NAMALWA (cell line): ENCODE measurements at regions not wholly inside any gene's neighbourhood (a gene's known extent, or its start where the extent isn't known, plus 50 kb on each side); places are given as distances from the start of the nearest gene placed in this dataset.
"Not testable (repeated sequence)": the region's sequence is repeated elsewhere in the genome, so short reads cannot be mapped to it uniquely, and the experiment has no call there.

ENCODE experiments used
- DNase-seq: peaks from one replicate; pipeline ENCODE4 v3.0.0-alpha.2; 2015; ENCODE audit warnings: low spot score

DNA sequence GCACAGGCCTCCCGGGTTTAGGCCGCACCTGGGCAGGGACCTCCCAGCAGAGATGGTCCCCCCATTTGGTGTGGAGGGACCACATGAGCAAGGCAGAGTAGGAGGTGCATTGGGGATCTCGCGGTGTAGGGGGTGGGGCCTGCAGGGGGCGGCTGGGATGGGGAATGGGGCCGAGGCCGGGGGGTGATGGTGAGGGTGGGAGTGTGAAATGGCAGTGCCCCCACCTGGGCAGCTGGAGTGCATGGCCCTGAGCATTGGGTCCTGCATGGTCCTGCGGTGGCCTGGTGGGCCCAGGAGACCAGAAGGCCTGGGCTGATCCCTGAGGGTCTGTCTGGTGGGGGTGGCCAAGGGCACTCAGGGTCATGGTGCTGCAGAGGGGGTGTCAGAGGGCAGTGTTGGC is 111.8 kb downstream of the KIF26A start:
- no peak for DNase-seq

DNA sequence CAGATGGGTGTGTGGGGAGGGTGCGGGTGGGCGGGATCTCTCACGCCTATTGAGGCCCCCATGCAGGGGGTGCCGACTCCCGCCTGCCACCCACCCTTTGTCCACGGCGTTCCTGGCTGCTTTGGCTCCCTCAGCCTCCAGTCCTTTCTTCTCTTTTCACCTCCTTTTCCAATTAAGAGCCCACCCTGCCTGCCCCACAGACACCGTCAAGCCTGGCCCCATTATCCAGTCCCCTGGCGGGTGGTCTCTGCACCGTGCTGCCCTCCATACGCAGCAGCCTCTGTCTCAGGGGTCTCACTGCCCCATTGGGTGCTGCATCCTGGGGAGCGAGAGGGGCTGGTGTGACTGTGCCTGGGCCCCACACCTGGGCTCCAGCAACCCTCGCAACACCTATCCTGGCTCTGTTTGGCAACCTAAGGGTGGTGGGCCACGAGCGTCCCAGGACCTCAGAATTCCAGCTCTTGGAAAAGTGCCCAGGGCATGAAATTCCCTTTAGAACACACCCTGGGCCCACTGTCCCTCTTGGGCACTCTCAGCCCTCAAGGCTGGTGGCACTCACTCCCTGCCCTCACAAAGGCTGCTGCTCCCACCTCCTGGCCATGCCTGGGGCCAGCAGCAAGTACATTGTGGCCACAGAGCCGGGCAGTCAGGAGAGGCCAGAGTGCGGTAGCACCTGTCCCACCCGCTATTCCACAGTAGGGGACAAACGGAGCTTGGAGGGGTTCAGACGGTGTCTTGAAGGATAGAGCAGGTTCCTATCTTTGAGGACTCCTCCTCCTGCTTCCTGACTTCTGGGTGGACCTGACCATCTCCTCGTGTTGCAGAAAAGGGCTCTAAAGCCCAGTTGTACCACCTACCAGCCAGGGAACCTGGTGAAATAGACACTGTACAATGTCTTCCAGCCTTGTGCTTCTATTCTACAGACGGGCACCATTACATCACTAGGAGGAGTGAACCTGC is 114.1 kb downstream of the KIF26A start:
- no peak for DNase-seq

GRCh38 chr14:104253223-104253822 is 114.9 kb downstream of the KIF26A start:
- DNase-seq, result no peak

DNA sequence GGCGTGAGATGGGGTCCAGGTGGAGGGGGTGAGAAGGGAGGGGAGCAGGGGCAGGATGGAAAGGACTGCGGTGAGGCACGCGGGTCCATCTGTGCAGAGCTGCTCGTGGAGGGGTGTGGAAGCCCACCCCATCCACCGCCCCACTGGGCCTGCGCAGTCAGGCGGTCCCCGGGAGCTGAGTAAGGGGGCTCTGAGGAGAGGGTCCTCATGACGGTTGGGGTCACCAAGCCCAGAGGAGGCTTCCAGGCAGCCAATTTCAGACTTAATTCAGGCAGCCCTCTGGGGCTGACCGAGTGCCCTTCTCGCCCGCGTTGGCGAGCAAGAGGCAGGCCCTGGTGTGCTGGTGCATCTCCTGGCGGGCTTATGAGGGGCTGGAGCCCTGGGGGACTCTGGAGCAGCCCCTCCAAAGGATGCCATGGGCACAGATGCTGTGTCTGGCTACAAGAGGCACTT is 115.5 kb downstream of the KIF26A start:
- DNase-seq, result no peak

DNA sequence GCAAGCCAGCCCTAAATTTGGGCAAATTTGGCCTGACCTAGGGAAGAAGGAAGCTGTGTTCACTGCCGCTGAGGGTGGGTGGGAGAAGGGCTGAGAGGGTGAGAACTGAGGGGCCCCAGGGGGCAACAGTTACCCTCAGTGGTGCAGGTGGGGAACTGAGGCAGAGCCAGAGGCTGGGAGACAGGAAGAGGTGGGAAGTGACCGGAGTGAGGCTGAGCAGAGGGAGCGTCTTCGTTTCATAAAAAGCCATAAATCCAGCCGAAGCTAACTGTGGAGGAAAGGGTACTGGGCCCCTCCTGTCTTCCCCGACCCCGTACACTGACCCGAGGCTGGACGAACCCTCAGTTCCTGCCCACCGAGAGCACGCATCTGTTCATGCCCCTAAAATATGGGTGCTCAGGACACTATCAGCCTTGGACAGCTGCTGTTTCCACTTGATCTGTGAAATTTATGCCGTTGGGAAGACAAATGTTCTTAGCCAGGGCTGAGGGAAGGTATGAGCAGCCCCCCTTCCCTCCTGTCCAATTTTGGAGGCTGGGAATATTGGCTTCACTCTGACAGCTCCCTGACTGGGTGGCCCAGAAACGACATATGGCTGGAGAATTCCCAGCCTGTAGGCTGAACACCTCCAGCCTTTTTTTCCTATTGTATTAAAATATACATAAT is 116.5 kb downstream of the KIF26A start:
- DNase-seq, result no peak

- no peak for DNase-seq
These were observed 117.6 kb downstream of the KIF26A start for GRCh38 chr14:104256025-104256424.

GRCh38 chr14:104262515-104263514 is 124.4 kb downstream of the KIF26A start:
- DNase-seq, result no peak

DNA sequence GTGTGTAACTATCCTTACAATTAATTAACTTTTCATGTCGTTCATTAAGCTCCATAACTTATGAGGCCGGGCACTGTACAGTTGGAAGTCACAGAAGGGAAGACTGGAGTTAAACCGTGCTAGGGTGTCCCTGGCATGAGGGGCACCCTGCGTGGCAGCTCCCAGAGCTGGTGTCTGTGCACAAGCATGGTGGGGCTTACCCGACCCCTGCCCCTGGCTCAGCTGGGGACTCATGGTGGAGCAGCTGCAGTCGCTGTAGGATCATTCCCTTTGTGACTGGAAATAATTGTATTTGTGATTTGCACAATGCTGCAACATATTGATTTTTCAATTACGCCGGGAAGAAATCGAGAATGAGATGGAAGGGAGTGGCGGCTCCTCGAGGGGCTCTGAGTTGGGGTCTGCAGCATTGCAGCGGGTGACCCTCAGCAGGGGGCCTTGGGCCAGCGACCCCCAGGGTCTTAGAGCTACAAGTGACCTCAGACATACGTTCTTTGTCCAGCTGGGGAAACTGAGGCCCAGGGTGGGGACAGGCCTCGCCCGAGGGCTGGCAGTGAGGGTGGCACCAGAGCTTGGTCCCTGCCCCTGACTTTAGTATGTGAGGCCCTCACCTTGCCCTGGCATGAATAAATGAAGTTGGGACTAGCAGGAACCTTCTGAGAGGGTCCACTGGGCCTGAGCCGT is 125.4 kb downstream of the KIF26A start:
- DNase-seq, result no peak

DNA sequence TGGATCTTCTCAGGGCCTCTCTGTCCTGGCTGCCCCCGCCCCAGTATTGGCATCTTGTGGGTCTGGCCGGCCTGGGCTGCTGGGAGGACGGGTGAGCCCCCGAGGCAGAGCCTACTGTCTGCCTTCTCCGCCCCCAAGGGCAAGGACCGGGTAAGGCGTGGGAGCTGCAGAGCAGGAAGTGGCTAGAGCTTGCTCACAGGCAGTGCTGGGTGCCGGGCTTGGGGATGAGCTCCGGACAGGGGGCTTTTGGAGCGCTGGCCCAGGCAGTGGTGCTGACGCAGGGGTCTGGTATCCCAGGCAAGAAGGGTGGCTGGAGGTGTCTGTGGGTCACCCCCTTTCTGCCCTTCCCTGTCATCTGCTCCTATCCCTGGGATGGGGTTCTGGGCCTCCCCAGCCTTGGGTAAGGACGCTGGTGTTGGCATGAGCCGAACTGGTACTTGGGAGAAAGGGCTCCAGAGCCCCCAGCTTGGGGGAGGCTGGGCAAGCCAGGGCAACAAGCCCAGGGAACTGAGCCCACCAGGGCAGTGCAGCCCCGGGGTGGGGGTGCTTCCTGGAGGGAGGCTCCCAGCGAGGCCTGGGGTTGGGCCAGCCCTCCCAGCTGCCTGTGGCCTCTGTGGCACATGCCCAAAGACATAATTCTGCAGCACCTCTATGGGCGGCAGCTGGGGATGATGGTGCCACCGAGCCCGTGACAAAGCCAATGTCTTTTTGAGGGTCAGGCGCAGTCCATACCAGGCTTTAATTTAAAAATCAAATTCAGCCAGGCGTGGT is 126.3 kb downstream of the KIF26A start:
- no peak for DNase-seq

DNA sequence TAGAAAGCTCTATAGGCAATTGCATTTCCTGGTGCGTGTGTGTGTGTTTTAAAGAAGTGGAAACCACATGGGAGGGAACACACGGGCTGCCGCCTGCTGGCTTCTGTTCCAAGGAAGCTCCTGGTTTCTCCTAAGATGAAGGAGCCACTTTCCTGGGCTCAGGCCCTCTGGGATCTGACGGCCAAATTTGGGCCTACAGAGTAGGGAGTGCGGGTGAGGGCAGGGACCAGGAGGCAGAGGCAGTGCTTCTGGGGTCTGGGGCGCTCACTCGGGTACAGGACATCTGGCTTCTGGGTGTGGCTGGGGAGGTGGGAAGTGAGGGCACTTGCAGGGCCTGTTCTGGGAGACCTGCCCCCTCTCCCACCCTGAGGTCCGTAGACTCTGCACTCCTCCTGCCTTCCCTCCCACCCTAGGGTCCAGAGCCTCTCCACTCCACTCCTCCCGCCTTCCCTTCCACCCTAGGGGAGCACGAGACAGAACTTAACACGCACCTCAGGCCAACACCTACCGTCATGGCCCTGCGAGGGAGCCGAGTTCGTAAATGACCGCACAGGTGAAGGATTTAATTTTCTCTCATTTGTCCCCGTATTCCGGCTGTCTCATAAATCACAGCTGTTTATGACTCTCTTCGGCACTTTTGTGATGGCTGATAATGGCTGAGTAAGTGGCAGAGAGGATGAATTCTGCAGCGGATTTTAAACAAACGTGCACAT is 127.7 kb downstream of the KIF26A start:
- DNase-seq, result no peak

DNA sequence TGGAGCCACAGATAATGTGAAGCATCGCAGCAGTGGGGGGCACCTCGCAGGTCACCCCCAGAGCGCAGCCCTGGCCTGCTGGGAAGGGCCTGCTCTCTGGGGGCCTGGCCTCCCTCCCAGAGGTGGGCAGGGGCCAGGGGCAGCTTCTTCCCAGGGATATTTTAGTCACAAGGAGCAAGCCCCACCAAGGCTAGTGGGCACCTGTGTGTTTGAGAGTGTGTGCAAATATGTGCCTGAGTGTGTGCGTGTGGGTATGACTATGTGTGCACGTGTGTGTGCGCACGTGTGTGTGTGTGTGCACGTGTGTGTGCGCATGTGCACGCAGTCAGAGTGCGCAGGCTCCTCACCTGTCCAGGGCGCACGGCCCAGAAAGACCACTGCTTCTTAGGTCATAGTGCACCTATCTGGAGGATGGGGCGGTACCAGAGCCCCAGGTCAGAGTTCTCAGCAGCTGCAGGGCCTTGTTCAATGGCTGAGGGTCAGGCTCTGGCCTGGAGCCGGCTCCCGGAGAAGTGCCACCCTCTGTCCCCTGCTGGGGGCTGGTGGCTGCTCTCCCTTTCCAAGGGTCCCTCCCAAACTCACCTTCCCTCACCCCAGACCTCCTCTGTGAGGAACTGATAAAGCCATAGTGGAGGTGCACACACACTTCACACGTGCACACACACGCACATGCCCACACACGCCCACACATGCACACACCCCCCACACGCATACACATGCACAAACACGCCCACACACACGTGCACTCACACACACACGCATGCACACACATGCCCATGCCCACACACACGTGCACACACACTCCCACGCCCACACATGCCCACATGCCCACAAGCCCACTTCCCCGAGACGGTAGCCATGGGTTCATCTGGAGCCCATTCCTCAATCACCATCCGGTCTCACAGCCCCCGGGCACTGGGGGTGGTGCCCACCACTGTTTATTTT is 128.5 kb downstream of the KIF26A start:
- no peak for DNase-seq

- no peak for DNase-seq
These were observed 129.5 kb downstream of the KIF26A start for GRCh38 chr14:104267895-104268294.

DNA sequence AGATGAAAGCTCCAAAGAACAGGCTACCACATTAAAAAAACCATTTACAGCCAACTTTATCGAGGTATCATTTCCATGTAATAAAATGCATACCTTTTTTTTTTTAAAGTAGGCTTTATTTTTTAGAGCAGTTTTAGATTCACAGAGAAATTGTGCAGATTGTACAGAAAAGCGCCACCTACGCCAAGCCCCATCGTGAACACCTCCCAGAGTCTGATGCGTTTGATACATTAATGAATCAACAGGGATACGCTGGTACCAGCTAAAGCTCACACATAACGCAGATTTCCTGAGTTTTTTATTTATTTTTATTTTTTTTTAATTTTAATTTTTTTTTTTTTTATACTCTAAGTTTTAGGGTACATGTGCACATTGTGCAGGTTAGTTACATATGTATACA is 129.9 kb downstream of the KIF26A start:
- no peak for DNase-seq

GRCh38 chr14:104268725-104269436 is 130.5 kb downstream of the KIF26A start:
- DNase-seq, result no peak

GRCh38 chr14:104269511-104270241 is 131.3 kb downstream of the KIF26A start:
- DNase-seq, result not testable (repeated sequence)

GRCh38 chr14:104271391-104271790 is 133.0 kb downstream of the KIF26A start:
- DNase-seq, result no peak

- DNase-seq, result no peak
These were observed 136.4 kb downstream of the KIF26A start for GRCh38 chr14:104274806-104275205.
